A549 (cell line): ENCODE measurements at regions not wholly inside any gene's neighbourhood (a gene's known extent, or its start where the extent isn't known, plus 50 kb on each side); places are given as distances from the start of the nearest gene placed in this dataset.

ENCODE experiments used
- ATAC-seq, 2 experiments: fragments of 200-7000 bp in 1 of 2; fragments of >200 bp in 1 of 2; cut with Nextera tagmentation in 1 of 2; cut with Tn5 transposase in 1 of 2; 3 replicates each; pipeline versions ENCODE4 v1.8.0 to v1.9.1; 2018 to 2020; ENCODE audit warnings: mild to moderate bottlenecking in 1 of 2, moderate library complexity in 1 of 2
- CTCF ChIA-PET: fragments of 300-600 bp; sonication (Branson Sonifier 250); formaldehyde crosslinking; extraction: SDS; loops from one replicate; lab custom pipeline; 2021; ENCODE audit warnings: antibody characterized with exemption, inconsistent platforms; lab: Yijun Ruan, JAX
- POLR2A ChIA-PET: fragments of 350-600 bp; formaldehyde crosslinking; extraction: SDS; loops from one replicate; lab custom pipeline; 2021; ENCODE audit warnings: antibody characterized with exemption, inconsistent platforms; lab: Yijun Ruan, JAX
- DNase-seq, 2 experiments: peaks; one replicate each; pipeline versions ENCODE4 v3.0.0 to v3.0.0-alpha.2; 2011 to 2016; ENCODE audit warnings: low read depth in 1 of 2, low spot score in 1 of 2
- FAIRE-seq: peaks from 2 replicates; lab custom pipeline; 2011; peaks lifted over from hg19 to GRCh38; lab: Jason Lieb, UNC
- H3K27ac ChIP-seq, 2 experiments: fragments of >200 bp; sonication (Bioruptor Twin); formaldehyde crosslinking; 3 replicates each; pipeline ENCODE4 v1.5.1; 2016 to 2017
- H3K4me1 ChIP-seq: fragments of >200 bp; sonication (Bioruptor Twin); formaldehyde crosslinking; 3 replicates; pipeline ENCODE4 v1.6.1; 2016
- H3K4me2 ChIP-seq: fragments of >200 bp; sonication (Bioruptor Twin); formaldehyde crosslinking; 3 replicates; pipeline ENCODE4 v1.6.1; 2016
- H3K4me3 ChIP-seq: fragments of >200 bp; sonication (Bioruptor Twin); formaldehyde crosslinking; 3 replicates; pipeline ENCODE4 v1.5.1; 2016
- H3K9me3 ChIP-seq: fragments of >200 bp; sonication (Bioruptor Twin); formaldehyde crosslinking; 3 replicates; pipeline ENCODE4 v1.6.1; 2016
- ATOH8 ChIP-seq: fragments of 250-450 bp; sonication (Bioruptor Pico); IDR thresholded peaks from 2 replicates; pipeline ENCODE4 v1.5.0; 2020; ENCODE audit warnings: low read depth, mild to moderate bottlenecking, moderate library complexity
- CEBPB ChIP-seq, 2 experiments: fragments of >200 bp in 1 of 2; sonication (Bioruptor Twin) in 1 of 2; formaldehyde crosslinking in 1 of 2; IDR thresholded peaks; 2 replicates each; pipeline ENCODE4 v1.6.1; 2012 to 2016
- CHD2 ChIP-seq: fragments of 150-350 bp; IDR thresholded peaks from 2 replicates; pipeline ENCODE4 v1.6.1; 2014; ENCODE audit warnings: low read length; ENCODE audit not compliant: partially characterized antibody
- CHD4 ChIP-seq: fragments of 200-600 bp; sonication (generic); IDR thresholded peaks from 2 replicates; pipeline ENCODE4 v1.6.1; 2016; ENCODE audit warnings: antibody characterized with exemption, mild to moderate bottlenecking, borderline replicate concordance
- CTCF ChIP-seq: fragments of >200 bp; sonication (Bioruptor Twin); formaldehyde crosslinking; IDR thresholded peaks from 3 replicates; pipeline ENCODE4 v1.5.1; 2016
- E2F6 ChIP-seq: IDR thresholded peaks from 2 replicates; pipeline ENCODE4 v1.6.1; 2012; ENCODE audit warnings: low read depth, borderline replicate concordance
- EHF ChIP-seq: fragments of 250-450 bp; sonication (Bioruptor Pico); IDR thresholded peaks from 2 replicates; pipeline ENCODE4 v1.5.0; 2020; ENCODE audit warnings: mild to moderate bottlenecking
- ELK1 ChIP-seq: fragments of 150-350 bp; IDR thresholded peaks from 2 replicates; pipeline ENCODE4 v1.6.1; 2014; ENCODE audit warnings: low read depth, mild to moderate bottlenecking, low read length
- ESRRA ChIP-seq: fragments of 150-350 bp; IDR thresholded peaks from 2 replicates; pipeline ENCODE4 v1.6.1; 2014; ENCODE audit warnings: mild to moderate bottlenecking, low read length, borderline replicate concordance
- FOXS1 ChIP-seq: fragments of 250-450 bp; sonication (Bioruptor Pico); IDR thresholded peaks from 2 replicates; pipeline ENCODE4 v1.5.0; 2020; ENCODE audit warnings: mild to moderate bottlenecking, moderate library complexity
- HOXA7 ChIP-seq: fragments of 250-450 bp; sonication (Bioruptor Pico); IDR thresholded peaks from 2 replicates; pipeline ENCODE4 v1.5.0; 2020; ENCODE audit warnings: mild to moderate bottlenecking, moderate library complexity
- HOXB13 ChIP-seq: fragments of 250-450 bp; sonication (Bioruptor Pico); IDR thresholded peaks from 2 replicates; pipeline ENCODE4 v1.5.0; 2020; ENCODE audit warnings: low read depth, mild to moderate bottlenecking, moderate library complexity
- JUN ChIP-seq, 2 experiments: fragments of >200 bp; sonication (Bioruptor Twin); formaldehyde crosslinking; IDR thresholded peaks; 2 replicates in 1 of 2; 3 replicates in 1 of 2; pipeline ENCODE4 v1.6.1; 2016 to 2017
- KDM1A ChIP-seq: fragments of 200-600 bp; sonication (generic); IDR thresholded peaks from 2 replicates; pipeline ENCODE4 v1.6.1; 2016; ENCODE audit warnings: low read depth, mild to moderate bottlenecking
- KDM5A ChIP-seq: fragments of 200-600 bp; sonication (generic); IDR thresholded peaks from 2 replicates; pipeline ENCODE4 v1.6.1; 2016; ENCODE audit warnings: antibody characterized with exemption, mild to moderate bottlenecking
- MAFK ChIP-seq: fragments of 450-650 bp; IDR thresholded peaks from 2 replicates; pipeline ENCODE4 v1.6.1; 2014; ENCODE audit not compliant: partially characterized antibody
- MAZ ChIP-seq: fragments of 150-350 bp; IDR thresholded peaks from 2 replicates; pipeline ENCODE4 v1.6.1; 2014; ENCODE audit warnings: antibody characterized with exemption, low read depth, low read length, borderline replicate concordance
- NFE2L2 ChIP-seq: fragments of 150-350 bp; conservative IDR thresholded peaks from 2 replicates; pipeline ENCODE4 v1.6.1; 2014; ENCODE audit warnings: low read length
- NPAS2 ChIP-seq: fragments of 250-450 bp; sonication (Bioruptor Pico); IDR thresholded peaks from 2 replicates; pipeline ENCODE4 v1.8.0; 2022; ENCODE audit warnings: mild to moderate bottlenecking, moderate library complexity, borderline replicate concordance
- PBX3 ChIP-seq: IDR thresholded peaks from 2 replicates; pipeline ENCODE4 v1.6.1; 2012
- POLR2A ChIP-seq: IDR thresholded peaks from 2 replicates; pipeline ENCODE4 v1.6.1; 2012; ENCODE audit warnings: mild to moderate bottlenecking, low read length
- RARB ChIP-seq: fragments of 250-450 bp; sonication (Bioruptor Pico); IDR thresholded peaks from 2 replicates; pipeline ENCODE4 v1.8.0; 2021; ENCODE audit warnings: mild to moderate bottlenecking, moderate library complexity
- RCOR1 ChIP-seq: fragments of 150-350 bp; IDR thresholded peaks from 2 replicates; pipeline ENCODE4 v1.6.1; 2014; ENCODE audit warnings: antibody characterized with exemption, low read length, low read depth
- REST ChIP-seq: fragments of 200-600 bp; sonication (generic); IDR thresholded peaks from 2 replicates; pipeline ENCODE4 v1.6.1; 2016; ENCODE audit warnings: antibody characterized with exemption, mild to moderate bottlenecking, moderate library complexity
- RNF2 ChIP-seq: fragments of 200-600 bp; sonication (generic); IDR thresholded peaks from 2 replicates; pipeline ENCODE4 v1.6.1; 2016; ENCODE audit warnings: low read depth, mild to moderate bottlenecking, antibody characterized with exemption, moderate library complexity, borderline replicate concordance
- SMC3 ChIP-seq: fragments of >200 bp; sonication (Bioruptor Twin); formaldehyde crosslinking; IDR thresholded peaks from 3 replicates; pipeline ENCODE4 v1.6.1; 2018; ENCODE audit warnings: inconsistent platforms
- TP53 ChIP-seq: fragments of 250-450 bp; sonication (Bioruptor Pico); IDR thresholded peaks from 2 replicates; pipeline ENCODE4 v1.5.0; 2021; ENCODE audit warnings: mild to moderate bottlenecking, moderate library complexity
- ZC3H11A ChIP-seq: fragments of 450-650 bp; IDR thresholded peaks from 2 replicates; pipeline ENCODE4 v1.6.1; 2014; ENCODE audit warnings: antibody characterized with exemption, mild to moderate bottlenecking
- ZNF302 ChIP-seq: fragments of 250-450 bp; sonication (Bioruptor Pico); IDR thresholded peaks from 2 replicates; pipeline ENCODE4 v1.9.0; 2021; ENCODE audit warnings: inconsistent platforms, mild to moderate bottlenecking, moderate library complexity
- ZSCAN20 ChIP-seq: fragments of 250-450 bp; sonication (Bioruptor Pico); IDR thresholded peaks from 2 replicates; pipeline ENCODE4 v1.8.0; 2022; ENCODE audit warnings: mild to moderate bottlenecking, moderate library complexity
- WGBS: methylation state at CpG from one replicate; pipeline ENCODE4 v1.1.6; 2017; ENCODE audit errors: missing lambda C conversion rate; 5-methylcytosine and 5-hydroxymethylcytosine counted together

GRCh38 chr15:96126859-96127258 is 203.6 kb upstream of the NR2F2 start:
- WGBS: 71% methylated on average over 5 of the region's 5 CpGs
- DNase-seq (no peak), FAIRE-seq (no peak), ATAC-seq (no peak)
- H3K27ac ChIP-seq: no peak overlapping the region
- H3K4me3 ChIP-seq: no peak overlapping the region
- TF ChIP-seq CHD4 (no peak), CHD2 (no peak), NFE2L2 (no peak), PBX3 (no peak), RARB (CRISPR knock-in tag) (no peak), MAFK (no peak), JUN (IDR thresholded peaks at IDR 0.05) (no peak), ZNF302 (CRISPR knock-in tag) (no peak), POLR2A (no peak), HOXA7 (no peak), ESRRA (no peak), ATOH8 (CRISPR knock-in tag) (no peak), ELK1 (no peak), SMC3 (no peak), KDM1A (no peak), RCOR1 (no peak), HOXB13 (CRISPR knock-in tag) (no peak), TP53 (CRISPR knock-in tag) (no peak), E2F6 (no peak), EHF (CRISPR knock-in tag) (no peak)
- no peak overlapping the region for H3K4me2 ChIP-seq
- 0 out of 3 replicates have a peak, but pooled peaks cover 4% of the 10 kb centered on the region for H3K4me1 ChIP-seq
- no peaks in the 10 kb centered on the region for H3K9me3 ChIP-seq
- CTCF ChIA-PET: no interaction called here
- POLR2A ChIA-PET: no interaction called here

GRCh38 chr15:96130734-96131133 is 199.8 kb upstream of the NR2F2 start:
- Histone ChIP-seq H3K4me2 (no peak overlapping the region), H3K4me1 (0 out of 3 replicates have a peak, but pooled peaks cover 1% of the 10 kb centered on the region), H3K4me3 (no peak overlapping the region), H3K27ac (no peak overlapping the region), H3K9me3 (no peaks in the 10 kb centered on the region)
- ChIA-PET CTCF (interaction anchor here (0.9 kb wide), 1 partner anchor 55 kb away, joined by 3 read pairs; no protein-coding TSS in a partner anchor), POLR2A (no interaction called here)
- FAIRE-seq: no peak
- no peak for ATAC-seq
- DNase-seq: no peak
- 8% methylated on average over 1 of the region's 1 CpG for WGBS
- TF ChIP-seq FOXS1 (CRISPR knock-in tag): no peak
- no peak for TF ChIP-seq REST
- no peak for TF ChIP-seq MAZ
- TF ChIP-seq CTCF: no peak
- TF ChIP-seq RNF2: no peak
- TF ChIP-seq NPAS2 (CRISPR knock-in tag): no peak
- TF ChIP-seq RCOR1: no peak
- no peak for TF ChIP-seq ZSCAN20 (CRISPR knock-in tag)
- TF ChIP-seq ATOH8 (CRISPR knock-in tag): no peak
- no peak for TF ChIP-seq CHD2
- no peak for TF ChIP-seq CEBPB (IDR thresholded peaks at IDR 0.05)
- no peak for TF ChIP-seq KDM5A
- no peak for TF ChIP-seq ZC3H11A
- TF ChIP-seq NFE2L2: no peak
